NT2/D1 (cell line): ENCODE measurements at regions not wholly inside any gene's neighbourhood (a gene's known extent, or its start where the extent isn't known, plus 50 kb on each side); places are given as distances from the start of the nearest gene placed in this dataset.

ENCODE experiments used
- SUZ12 ChIP-seq: IDR thresholded peaks from 2 replicates; pipeline ENCODE4 v1.6.1; 2011; ENCODE audit not compliant: insufficient read length, insufficient read depth; ENCODE audit errors: extremely low read depth
- YY1 ChIP-seq: IDR thresholded peaks from 2 replicates; pipeline ENCODE4 v1.6.1; 2011; ENCODE audit not compliant: insufficient read length, insufficient read depth
- ZNF274 ChIP-seq: IDR thresholded peaks from 2 replicates; pipeline ENCODE4 v1.6.1; 2011; ENCODE audit warnings: mild to moderate bottlenecking, low read depth, low read length

GRCh38 chr14:53331921-53332320, 178.8 kb upstream of the DDHD1 start:
- no peak for TF ChIP-seq ZNF274
- TF ChIP-seq YY1, result no peak
- TF ChIP-seq SUZ12, result no peak
